HUES64 (cell line): ENCODE measurements at regions not wholly inside any gene's neighbourhood (a gene's known extent, or its start where the extent isn't known, plus 50 kb on each side); places are given as distances from the start of the nearest gene placed in this dataset.
A peak's percentile ranks its signal among the peaks of the same experiment; 100 is the strongest.

Source experiments
- H3K27ac ChIP-seq: 2 replicates; pipeline ENCODE4 v1.7.0; 2013; ENCODE audit warnings: low read depth, low read length, inconsistent platforms
- H3K27me3 ChIP-seq: 2 replicates; pipeline ENCODE4 v1.6.1; 2013; ENCODE audit warnings: mild to moderate bottlenecking, low read length; ENCODE audit not compliant: insufficient read depth
- H3K36me3 ChIP-seq: 2 replicates; pipeline ENCODE4 v1.6.1; 2013; ENCODE audit warnings: mild to moderate bottlenecking, low read length; ENCODE audit not compliant: insufficient read depth
- H3K4me1 ChIP-seq: 2 replicates; pipeline ENCODE4 v1.6.1; 2013; ENCODE audit warnings: mild to moderate bottlenecking, low read length, moderate library complexity; ENCODE audit not compliant: insufficient read depth
- H3K4me3 ChIP-seq: 2 replicates; pipeline ENCODE4 v1.5.1; 2013; ENCODE audit warnings: mild to moderate bottlenecking, low read length, moderate library complexity
- H3K9ac ChIP-seq: 2 replicates; pipeline ENCODE4 v1.6.1; 2013; ENCODE audit warnings: mild to moderate bottlenecking, low read depth, low read length
- H3K9me3 ChIP-seq: 2 replicates; pipeline ENCODE4 v1.6.1; 2013; ENCODE audit warnings: low read depth, low read length; ENCODE audit not compliant: insufficient read depth
- WGBS: fragments of 150-250, 120-280 bp; methylation state at CpG from one replicate; pipeline ENCODE4 v1.1.7; 2013; ENCODE audit warnings: missing lambda C conversion rate; 5-methylcytosine and 5-hydroxymethylcytosine counted together

DNA sequence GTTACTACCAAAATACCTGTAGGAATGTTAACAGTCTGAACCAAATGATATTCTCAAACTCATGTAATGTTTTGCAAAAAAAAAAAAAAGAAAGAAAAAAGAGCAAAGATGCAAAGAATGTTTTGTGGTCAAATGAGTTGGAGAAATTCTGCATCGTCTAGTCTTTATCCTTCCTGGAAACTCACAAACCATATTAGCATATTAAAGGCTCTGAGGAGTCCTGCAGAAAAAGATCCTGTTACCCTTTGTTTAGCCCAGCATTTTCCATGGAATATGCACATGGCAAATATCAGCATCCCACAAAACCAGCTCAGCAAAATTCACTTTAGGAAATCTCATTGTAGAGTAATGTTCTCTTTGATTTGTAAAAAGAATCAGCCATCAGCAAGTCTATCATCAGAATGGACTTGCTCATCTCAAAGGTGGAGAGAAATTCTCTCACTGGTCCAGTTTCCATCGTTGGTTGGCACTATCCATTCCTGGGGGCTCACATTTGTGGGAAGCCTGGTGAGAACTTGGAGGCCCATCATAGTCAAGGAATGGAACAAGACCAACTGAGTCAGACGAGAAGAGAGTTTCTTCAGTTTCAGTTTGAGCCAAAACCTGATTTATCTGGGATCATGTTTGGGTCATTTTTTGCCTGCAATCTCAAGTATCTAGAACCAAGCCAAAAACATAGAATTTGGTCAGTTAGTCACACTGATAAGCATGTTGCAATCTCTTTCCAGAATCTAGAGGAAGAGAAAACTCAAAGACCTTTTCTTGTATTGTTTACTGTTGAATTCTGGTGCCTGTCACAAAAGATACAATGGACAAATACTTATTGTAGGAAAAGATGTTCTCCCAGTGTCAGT, 129.8 kb downstream of the TBX5 start:
- Histone ChIP-seq H3K27ac (peak overlapping the region; percentile 90), H3K36me3 (no peaks in the 10 kb centered on the region), H3K27me3 (no peaks in the 10 kb centered on the region), H3K9me3 (no peaks in the 10 kb centered on the region), H3K9ac (0 out of 2 replicates have a peak overlapping the region, but pooled peaks have one; percentile 31), H3K4me1 (peaks cover 58% of the 10 kb centered on the region), H3K4me3 (no peak overlapping the region)
- 25% methylated on average over 3 of the region's 3 CpGs for WGBS

DNA sequence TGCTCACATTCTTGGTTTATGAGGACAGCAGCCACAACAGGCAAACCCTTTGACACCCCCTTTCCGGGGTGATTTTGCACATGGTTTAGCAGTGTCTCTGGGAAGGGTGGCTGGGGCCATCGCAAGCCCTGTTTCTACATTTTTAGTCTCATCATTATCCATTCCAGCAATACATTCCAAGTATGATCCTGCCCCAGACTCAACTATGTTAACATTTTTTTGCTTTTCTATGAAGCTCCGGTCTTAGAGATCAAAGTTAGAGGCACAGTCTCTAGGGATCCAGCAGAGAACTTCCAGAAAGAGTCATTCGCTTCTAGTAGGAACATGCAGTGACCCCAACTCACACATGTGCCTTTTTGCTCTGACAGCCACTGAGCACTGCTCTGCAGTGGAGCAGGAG, 130.9 kb downstream of the TBX5 start:
- Histone ChIP-seq H3K4me1 (peaks cover 63% of the 10 kb centered on the region), H3K27ac (peak overlapping the region; percentile 90), H3K9ac (peak overlapping the region; percentile 31), H3K9me3 (no peaks in the 10 kb centered on the region), H3K27me3 (no peaks in the 10 kb centered on the region), H3K4me3 (no peak overlapping the region), H3K36me3 (no peaks in the 10 kb centered on the region)
- WGBS, result 63% methylated on average over 4 of the region's 4 CpGs

DNA sequence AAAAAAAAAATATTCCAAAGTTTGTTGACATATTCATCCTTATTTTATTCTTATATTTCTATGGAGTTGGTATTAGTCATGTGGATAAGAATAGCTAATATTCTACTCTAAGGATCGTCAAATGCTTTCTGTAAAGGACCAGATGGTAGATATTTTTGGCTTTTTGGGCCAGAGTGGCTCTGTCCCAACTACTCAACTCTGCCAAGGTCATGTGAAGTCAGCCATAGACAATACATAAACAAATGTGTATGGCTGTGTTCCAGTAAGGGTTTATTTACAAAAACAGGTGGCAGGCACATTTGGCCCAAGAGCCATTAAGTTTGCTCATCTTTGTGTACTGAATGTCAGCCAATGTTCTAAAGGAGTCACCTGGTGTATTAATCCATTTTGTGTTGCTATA, 131.8 kb downstream of the TBX5 start:
- H3K9me3 ChIP-seq, result no peaks in the 10 kb centered on the region
- H3K27ac ChIP-seq, result no peak overlapping the region
- H3K27me3 ChIP-seq, result no peaks in the 10 kb centered on the region
- H3K36me3 ChIP-seq, result no peaks in the 10 kb centered on the region
- H3K9ac ChIP-seq, result no peak overlapping the region
- 86% methylated on average over 1 of the region's 1 CpG for WGBS
- peaks cover 67% of the 10 kb centered on the region for H3K4me1 ChIP-seq
- H3K4me3 ChIP-seq, result no peak overlapping the region

DNA sequence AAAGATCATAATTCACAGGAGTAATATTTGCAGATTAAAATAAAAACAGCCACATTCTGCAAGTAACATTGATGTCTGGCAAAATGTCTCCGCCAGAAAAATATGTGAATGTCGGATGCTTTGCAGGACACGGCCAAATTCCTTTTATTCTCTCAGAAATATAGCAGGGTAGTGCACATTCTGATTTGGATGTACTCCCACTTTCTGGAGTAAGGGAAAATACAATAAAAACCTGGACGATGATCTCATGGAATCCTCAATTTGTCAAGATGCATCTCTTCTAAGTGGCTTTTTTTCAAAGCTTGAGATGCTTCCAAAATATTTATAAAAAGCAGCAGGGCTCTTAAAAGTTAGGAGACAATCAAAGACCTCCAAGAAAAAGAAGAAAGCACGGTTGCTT, 133.3 kb downstream of the TBX5 start:
- Histone ChIP-seq H3K9me3 (no peaks in the 10 kb centered on the region), H3K9ac (no peak overlapping the region), H3K27ac (peak overlapping the region; percentile 25), H3K36me3 (no peaks in the 10 kb centered on the region), H3K27me3 (peaks cover 5% of the 10 kb centered on the region; the same call in 1 of the 2 replicates), H3K4me1 (peaks cover 67% of the 10 kb centered on the region), H3K4me3 (no peak overlapping the region)
- WGBS, result 77% methylated on average over 5 of the region's 5 CpGs

DNA sequence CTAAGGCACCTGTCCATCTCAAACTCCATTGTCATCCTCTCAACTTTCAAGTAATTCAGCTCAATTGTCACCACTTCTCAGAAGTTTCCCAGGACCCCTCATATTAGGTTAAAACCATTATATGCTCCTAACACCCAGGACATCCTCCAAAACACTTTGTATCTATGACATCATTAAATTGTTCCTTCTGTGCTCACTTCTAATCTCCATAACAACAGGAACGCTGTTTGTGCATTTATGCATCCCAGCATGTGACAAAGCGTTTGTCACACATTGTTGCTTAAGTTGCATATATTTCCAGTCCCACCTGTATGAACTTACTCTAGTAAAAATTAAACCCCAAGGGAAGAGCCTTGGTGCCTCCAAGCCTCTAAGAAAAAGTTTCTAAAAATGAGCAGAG, 133.9 kb downstream of the TBX5 start:
- no peaks in the 10 kb centered on the region for H3K36me3 ChIP-seq
- H3K27me3 ChIP-seq, result peaks cover 8% of the 10 kb centered on the region
- H3K9me3 ChIP-seq, result no peaks in the 10 kb centered on the region
- WGBS, result 30% methylated on average over 2 of the region's 2 CpGs
- H3K4me1 ChIP-seq, result peaks cover 63% of the 10 kb centered on the region
- peak overlapping the region; percentile 25 for H3K27ac ChIP-seq
- H3K9ac ChIP-seq, result no peak overlapping the region
- H3K4me3 ChIP-seq, result no peak overlapping the region

DNA sequence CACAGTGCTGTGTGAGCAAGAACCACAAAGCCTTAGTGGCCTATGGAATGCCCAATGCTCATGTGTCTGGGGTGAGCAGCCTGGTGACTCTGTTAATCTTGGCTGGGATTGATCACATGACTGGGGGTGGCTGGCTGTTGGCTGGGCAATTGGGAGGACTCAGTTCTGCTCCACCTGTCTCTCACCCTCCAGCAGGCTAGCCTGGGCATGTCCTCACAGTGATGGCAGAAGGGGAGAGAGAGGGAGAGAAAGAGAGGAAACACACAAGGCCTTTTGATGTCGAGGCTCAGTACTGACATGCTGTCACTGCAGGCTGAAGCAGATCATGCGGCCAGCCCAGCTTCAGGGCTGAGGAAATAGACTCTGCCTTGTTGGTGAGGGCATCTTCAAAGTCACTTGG, 136.8 kb downstream of the TBX5 start:
- WGBS, result 84% methylated on average over 2 of the region's 2 CpGs
- H3K9me3 ChIP-seq, result no peaks in the 10 kb centered on the region
- no peak overlapping the region for H3K9ac ChIP-seq

DNA sequence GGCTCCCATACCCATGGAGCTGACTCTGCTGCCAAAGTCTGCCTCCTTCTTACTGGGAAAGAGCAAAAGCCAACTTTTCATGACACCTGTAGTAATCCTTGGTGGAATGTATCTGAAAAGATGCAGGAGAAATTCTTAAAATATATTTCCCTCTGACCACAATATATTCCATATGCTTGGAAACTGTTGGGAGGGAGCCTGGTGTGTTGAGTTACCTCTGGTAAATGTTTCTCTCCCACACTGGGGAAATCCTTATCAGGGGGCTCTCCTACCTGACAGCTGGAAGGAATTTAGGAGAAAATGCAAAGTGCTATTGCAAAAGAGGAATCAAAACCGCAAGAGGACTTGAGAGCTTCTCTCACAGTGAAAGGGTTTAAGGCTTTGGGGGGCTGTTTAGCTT, 139.4 kb downstream of the TBX5 start:
- no peak overlapping the region for H3K9ac ChIP-seq
- peaks cover 20% of the 10 kb centered on the region for H3K4me1 ChIP-seq
- no peak overlapping the region for H3K4me3 ChIP-seq
- H3K9me3 ChIP-seq, result no peaks in the 10 kb centered on the region
- no peaks in the 10 kb centered on the region for H3K36me3 ChIP-seq
- 80% methylated on average over 1 of the region's 1 CpG for WGBS
- H3K27me3 ChIP-seq, result peaks cover 8% of the 10 kb centered on the region
- no peak overlapping the region for H3K27ac ChIP-seq

More for the DNA sequence above, 136.8 kb downstream of the TBX5 start:
- Histone ChIP-seq H3K36me3 (no peaks in the 10 kb centered on the region), H3K4me3 (no peak overlapping the region), H3K4me1 (peaks cover 34% of the 10 kb centered on the region), H3K27me3 (peaks cover 8% of the 10 kb centered on the region), H3K27ac (no peak overlapping the region)

DNA sequence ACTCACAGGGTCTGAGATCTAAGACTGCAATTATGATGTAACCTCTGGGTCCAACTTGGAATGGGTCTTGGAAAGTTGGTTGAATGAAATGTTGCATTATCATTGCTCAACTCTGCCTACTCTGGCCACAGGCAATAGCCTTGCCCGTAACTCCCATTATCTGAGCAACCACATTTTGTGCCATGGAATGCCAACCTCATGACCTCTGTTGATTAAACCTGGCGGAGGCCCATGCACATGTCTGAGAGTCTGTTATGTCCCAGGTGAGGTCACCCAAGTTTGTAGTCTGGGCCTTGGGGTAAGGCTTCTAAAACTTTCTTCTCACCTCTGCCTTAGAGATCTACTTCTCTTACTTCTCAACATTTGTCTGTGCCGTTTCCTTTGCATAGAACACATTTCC, 140.9 kb downstream of the TBX5 start:
- Histone ChIP-seq H3K4me3 (no peak overlapping the region), H3K27me3 (peaks cover 8% of the 10 kb centered on the region), H3K9ac (no peak overlapping the region), H3K4me1 (peaks cover 11% of the 10 kb centered on the region; the same call in 1 of the 2 replicates), H3K36me3 (no peaks in the 10 kb centered on the region), H3K27ac (no peak overlapping the region), H3K9me3 (no peaks in the 10 kb centered on the region)
- 96% methylated on average over 3 of the region's 3 CpGs for WGBS

DNA sequence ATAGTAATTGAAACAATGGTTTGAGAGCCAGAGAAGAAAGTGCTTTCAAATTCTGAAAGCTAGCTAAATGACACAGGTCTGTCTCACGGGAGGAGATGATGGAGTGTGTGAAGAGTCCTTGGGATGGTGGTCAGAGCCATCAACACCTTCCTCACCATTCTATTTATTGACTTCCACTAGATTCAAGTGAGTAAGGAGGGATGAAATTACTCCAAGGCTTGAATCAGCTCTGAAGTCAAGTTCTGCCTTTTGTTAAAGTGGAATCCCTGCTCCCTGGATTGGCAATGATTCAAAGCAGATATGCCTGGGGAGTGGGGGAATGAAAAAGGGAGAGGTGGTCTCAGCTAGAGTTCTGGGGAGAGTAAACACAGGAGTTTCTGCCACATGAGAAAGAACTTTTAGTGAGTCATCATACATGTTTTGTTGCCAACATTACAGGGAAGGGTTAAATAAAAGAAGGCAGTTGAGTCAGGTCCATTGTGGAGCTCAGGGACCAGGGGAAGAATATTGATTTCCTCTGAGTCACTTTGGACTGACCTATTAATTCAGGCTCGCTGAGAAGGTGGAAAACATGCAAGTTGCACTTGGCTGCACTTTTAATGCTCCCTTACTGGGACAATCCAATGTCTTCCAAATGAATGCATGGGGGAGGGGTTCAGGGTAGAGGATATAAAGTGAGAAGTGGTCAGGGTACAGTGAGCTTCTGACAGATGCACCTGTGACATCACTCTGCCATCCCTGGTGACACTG, 142.7 kb downstream of the TBX5 start:
- no peak overlapping the region for H3K27ac ChIP-seq
- no peaks in the 10 kb centered on the region for H3K9me3 ChIP-seq
- no peaks in the 10 kb centered on the region for H3K36me3 ChIP-seq
- H3K9ac ChIP-seq, result no peak overlapping the region
- H3K27me3 ChIP-seq, result peaks cover 7% of the 10 kb centered on the region
- H3K4me3 ChIP-seq, result no peak overlapping the region
- peaks cover 8% of the 10 kb centered on the region; the same call in 1 of the 2 replicates for H3K4me1 ChIP-seq
- WGBS, result 59% methylated on average over 2 of the region's 2 CpGs

GRCh38 chr12:114257687-114258086, 148.3 kb downstream of the TBX5 start:
- Histone ChIP-seq H3K9ac (no peak overlapping the region), H3K36me3 (no peaks in the 10 kb centered on the region), H3K9me3 (no peaks in the 10 kb centered on the region), H3K27ac (no peak overlapping the region), H3K4me3 (no peak overlapping the region), H3K4me1 (no peaks in the 10 kb centered on the region), H3K27me3 (no peaks in the 10 kb centered on the region)
- 95% methylated on average over 4 of the region's 4 CpGs for WGBS

- no peaks in the 10 kb centered on the region for H3K27me3 ChIP-seq
- no peak overlapping the region for H3K27ac ChIP-seq
- H3K36me3 ChIP-seq, result no peaks in the 10 kb centered on the region
- H3K4me1 ChIP-seq, result no peaks in the 10 kb centered on the region
- no peaks in the 10 kb centered on the region for H3K9me3 ChIP-seq
- H3K4me3 ChIP-seq, result no peak overlapping the region
- no peak overlapping the region for H3K9ac ChIP-seq
Observed at GRCh38 chr12:114254998-114255397, 150.9 kb downstream of the TBX5 start.
